ENCODE measurements at regions not wholly inside any gene's neighbourhood (a gene's known extent, or its start where the extent isn't known, plus 50 kb on each side); places are given as distances from the start of the nearest gene placed in this dataset.

DNA sequence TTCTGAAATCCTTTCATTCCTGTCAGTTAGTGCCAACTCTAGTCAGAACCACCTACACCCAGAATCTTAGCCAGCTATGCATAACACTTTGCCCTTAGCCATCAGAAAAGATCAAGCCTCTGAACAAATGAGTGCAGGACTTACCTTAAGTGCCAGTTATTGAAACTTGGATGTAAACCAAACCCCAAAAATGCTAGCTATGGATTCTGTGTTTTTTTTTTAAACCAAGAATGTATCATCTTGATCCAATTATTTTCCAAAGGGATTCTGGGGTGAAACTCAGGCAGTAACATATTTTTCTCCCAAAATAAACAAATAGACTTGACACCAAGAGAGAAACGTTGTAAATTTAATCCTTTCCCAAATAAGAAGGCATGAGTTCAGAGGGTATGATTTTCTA lies 538.6 kb upstream of the ADAMTS5 start:
- no peaks in the 10 kb centered on the region for H3K36me3 ChIP-seq (replicated peaks; ENCODE audit: insufficient read depth, low read depth)
- TF ChIP-seq EZH2 (IDR thresholded peaks at IDR 0.05; ENCODE audit: borderline replicate concordance) (no peak), EZH2phosphoT487 (IDR thresholded peaks at IDR 0.05; ENCODE audit: low read depth, severe bottlenecking, unreplicated experiment) (no peak)
- TF ChIP-seq, protein P1, sequence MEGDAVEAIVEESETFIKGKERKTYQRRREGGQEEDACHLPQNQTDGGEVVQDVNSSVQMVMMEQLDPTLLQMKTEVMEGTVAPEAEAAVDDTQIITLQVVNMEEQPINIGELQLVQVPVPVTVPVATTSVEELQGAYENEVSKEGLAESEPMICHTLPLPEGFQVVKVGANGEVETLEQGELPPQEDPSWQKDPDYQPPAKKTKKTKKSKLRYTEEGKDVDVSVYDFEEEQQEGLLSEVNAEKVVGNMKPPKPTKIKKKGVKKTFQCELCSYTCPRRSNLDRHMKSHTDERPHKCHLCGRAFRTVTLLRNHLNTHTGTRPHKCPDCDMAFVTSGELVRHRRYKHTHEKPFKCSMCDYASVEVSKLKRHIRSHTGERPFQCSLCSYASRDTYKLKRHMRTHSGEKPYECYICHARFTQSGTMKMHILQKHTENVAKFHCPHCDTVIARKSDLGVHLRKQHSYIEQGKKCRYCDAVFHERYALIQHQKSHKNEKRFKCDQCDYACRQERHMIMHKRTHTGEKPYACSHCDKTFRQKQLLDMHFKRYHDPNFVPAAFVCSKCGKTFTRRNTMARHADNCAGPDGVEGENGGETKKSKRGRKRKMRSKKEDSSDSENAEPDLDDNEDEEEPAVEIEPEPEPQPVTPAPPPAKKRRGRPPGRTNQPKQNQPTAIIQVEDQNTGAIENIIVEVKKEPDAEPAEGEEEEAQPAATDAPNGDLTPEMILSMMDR (IDR thresholded peaks at IDR 0.05; ENCODE audit: poor library complexity), result no peak
- H3K9me3 ChIP-seq (ENCODE audit: low read depth), result no peaks in the 10 kb centered on the region
- H4K20me1 ChIP-seq (ENCODE audit: insufficient read depth, poor library complexity, severe bottlenecking), result no peaks in the 10 kb centered on the region
- DNase-seq (ENCODE audit: low spot score), result no peak
- H3K79me2 ChIP-seq, result no peaks in the 10 kb centered on the region
- H3K27me3 ChIP-seq, result no peaks in the 10 kb centered on the region
- H3K4me1 ChIP-seq (ENCODE audit: insufficient read depth), result no peaks in the 10 kb centered on the region
- no peak overlapping the region for H3K4me2 ChIP-seq
- no peak overlapping the region for H3K4me3 ChIP-seq
- WGBS (ENCODE audit: low lambda C conversion rate, missing lambda C conversion rate), result 26% methylated on average over 1 of the region's 1 CpG
- H3K27ac ChIP-seq, result no peak overlapping the region
- H3K9me2 ChIP-seq (replicated peaks; ENCODE audit: insufficient read depth), result no peaks in the 10 kb centered on the region
- no peak overlapping the region for H2AFZ ChIP-seq

DNA sequence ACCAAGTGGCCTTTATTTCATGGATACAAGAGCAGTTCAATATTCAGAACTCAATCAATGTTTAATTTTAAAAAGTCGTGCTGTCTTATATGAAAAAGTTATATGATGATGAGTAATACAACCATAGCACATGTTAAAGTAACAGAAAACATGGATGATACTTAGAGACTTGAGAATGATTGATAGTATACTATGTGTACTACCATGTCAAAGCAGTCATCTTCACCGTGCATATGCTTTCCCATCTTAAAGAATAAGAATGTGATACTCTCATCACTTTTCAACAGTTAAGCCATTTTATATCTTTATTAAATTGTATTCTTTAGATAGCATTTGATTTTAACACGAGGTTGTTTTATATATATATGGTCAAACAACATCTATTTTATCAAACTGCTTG lies 535.9 kb upstream of the ADAMTS5 start:
- no peak for DNase-seq (ENCODE audit: low spot score)
- no peaks in the 10 kb centered on the region for H3K4me1 ChIP-seq (ENCODE audit: insufficient read depth)
- H3K4me2 ChIP-seq, result no peak overlapping the region
- H4K20me1 ChIP-seq (ENCODE audit: insufficient read depth, poor library complexity, severe bottlenecking), result no peaks in the 10 kb centered on the region
- no peak overlapping the region for H2AFZ ChIP-seq
- WGBS (ENCODE audit: low lambda C conversion rate, missing lambda C conversion rate), result 93% methylated on average over 3 of the region's 3 CpGs
- H3K4me3 ChIP-seq, result no peak overlapping the region
- H3K9me2 ChIP-seq (replicated peaks; ENCODE audit: insufficient read depth), result no peaks in the 10 kb centered on the region
- H3K9me3 ChIP-seq (ENCODE audit: low read depth), result no peaks in the 10 kb centered on the region
- no peaks in the 10 kb centered on the region for H3K27me3 ChIP-seq
- H3K27ac ChIP-seq, result no peak overlapping the region
- H3K79me2 ChIP-seq, result no peaks in the 10 kb centered on the region
- no peaks in the 10 kb centered on the region for H3K36me3 ChIP-seq (replicated peaks; ENCODE audit: insufficient read depth, low read depth)
- TF ChIP-seq, protein P1 (IDR thresholded peaks at IDR 0.05; ENCODE audit: poor library complexity), result no peak
- no peak for TF ChIP-seq EZH2phosphoT487 (IDR thresholded peaks at IDR 0.05; ENCODE audit: low read depth, severe bottlenecking, unreplicated experiment)
- TF ChIP-seq EZH2 (IDR thresholded peaks at IDR 0.05; ENCODE audit: borderline replicate concordance), result no peak

DNA sequence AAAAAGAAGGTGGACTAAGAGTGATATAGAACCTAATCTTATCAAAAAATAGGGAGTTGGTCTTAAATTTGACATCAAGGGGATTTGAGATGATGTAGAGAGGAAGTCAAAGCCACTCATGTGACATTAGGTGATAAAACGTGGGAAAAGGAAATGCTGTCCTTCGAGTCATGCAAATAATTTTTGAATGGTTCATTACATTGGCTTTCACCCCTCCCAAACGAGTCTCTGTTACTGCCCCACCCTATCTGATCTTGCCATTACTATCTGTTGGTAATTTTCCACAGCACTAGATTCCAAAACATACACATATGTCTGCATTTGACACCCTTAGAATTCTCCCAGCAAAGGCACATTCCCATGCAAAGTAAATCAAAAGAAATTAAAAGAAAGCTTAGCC lies 531.1 kb upstream of the ADAMTS5 start:
- DNase-seq (ENCODE audit: low spot score), result no peak
- Histone ChIP-seq H3K27me3 (no peaks in the 10 kb centered on the region), H3K79me2 (no peaks in the 10 kb centered on the region), H3K4me1 (ENCODE audit: insufficient read depth) (no peaks in the 10 kb centered on the region), H4K20me1 (ENCODE audit: insufficient read depth, poor library complexity, severe bottlenecking) (no peaks in the 10 kb centered on the region), H3K9me3 (ENCODE audit: low read depth) (no peaks in the 10 kb centered on the region), H3K9me2 (replicated peaks; ENCODE audit: insufficient read depth) (no peaks in the 10 kb centered on the region), H3K27ac (no peak overlapping the region), H3K36me3 (replicated peaks; ENCODE audit: insufficient read depth, low read depth) (no peaks in the 10 kb centered on the region), H3K4me3 (no peak overlapping the region), H3K4me2 (no peak overlapping the region), H2AFZ (no peak overlapping the region)
- no peak for TF ChIP-seq EZH2 (IDR thresholded peaks at IDR 0.05; ENCODE audit: borderline replicate concordance)
- TF ChIP-seq, protein P1 (IDR thresholded peaks at IDR 0.05; ENCODE audit: poor library complexity), result no peak
- no peak for TF ChIP-seq EZH2phosphoT487 (IDR thresholded peaks at IDR 0.05; ENCODE audit: low read depth, severe bottlenecking, unreplicated experiment)
- WGBS (ENCODE audit: low lambda C conversion rate, missing lambda C conversion rate), result 60% methylated on average over 3 of the region's 3 CpGs

DNA sequence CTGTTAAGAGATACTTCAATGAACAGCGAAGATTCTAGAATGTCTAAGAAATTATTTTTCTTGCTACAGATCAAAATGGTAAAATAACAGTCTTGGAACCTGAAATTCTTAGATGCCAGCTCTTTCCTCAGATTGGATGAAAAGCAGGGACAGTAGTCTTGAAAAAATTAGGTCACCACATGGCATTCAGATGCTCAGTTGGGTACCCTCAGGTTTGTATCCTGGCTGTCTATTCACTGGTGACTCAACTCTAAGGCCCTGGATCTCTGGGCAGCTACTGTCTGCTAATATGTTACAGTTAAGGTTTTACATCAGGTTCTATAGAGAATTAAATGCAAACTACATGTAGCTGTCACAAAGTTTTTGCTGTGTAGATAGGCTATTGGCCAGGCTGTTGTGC lies 528.9 kb upstream of the ADAMTS5 start:
- no peaks in the 10 kb centered on the region for H3K36me3 ChIP-seq (replicated peaks; ENCODE audit: insufficient read depth, low read depth)
- 97% methylated on average over 1 of the region's 1 CpG for WGBS (ENCODE audit: low lambda C conversion rate, missing lambda C conversion rate)
- H3K4me2 ChIP-seq, result no peak overlapping the region
- H3K9me3 ChIP-seq (ENCODE audit: low read depth), result no peaks in the 10 kb centered on the region
- H3K4me1 ChIP-seq (ENCODE audit: insufficient read depth), result no peaks in the 10 kb centered on the region
- no peak for DNase-seq (ENCODE audit: low spot score)
- H3K4me3 ChIP-seq, result no peak overlapping the region
- H3K79me2 ChIP-seq, result no peaks in the 10 kb centered on the region
- no peaks in the 10 kb centered on the region for H3K27me3 ChIP-seq
- no peaks in the 10 kb centered on the region for H3K9me2 ChIP-seq (replicated peaks; ENCODE audit: insufficient read depth)
- no peak overlapping the region for H3K27ac ChIP-seq
- no peaks in the 10 kb centered on the region for H4K20me1 ChIP-seq (ENCODE audit: insufficient read depth, poor library complexity, severe bottlenecking)
- TF ChIP-seq, protein P1 (IDR thresholded peaks at IDR 0.05; ENCODE audit: poor library complexity), result no peak
- TF ChIP-seq EZH2 (IDR thresholded peaks at IDR 0.05; ENCODE audit: borderline replicate concordance), result no peak
- TF ChIP-seq EZH2phosphoT487 (IDR thresholded peaks at IDR 0.05; ENCODE audit: low read depth, severe bottlenecking, unreplicated experiment), result no peak
- no peak overlapping the region for H2AFZ ChIP-seq
